Fibroblast of skin of right quadriceps (primary cell): ENCODE measurements at regions not wholly inside any gene's neighbourhood (a gene's known extent, or its start where the extent isn't known, plus 50 kb on each side); places are given as distances from the start of the nearest gene placed in this dataset.
"Not testable (repeated sequence)": the region's sequence is repeated elsewhere in the genome, so short reads cannot be mapped to it uniquely, and the experiment has no call there.

ENCODE experiments used
- DNase-seq: peaks from one replicate; pipeline ENCODE4 v3.0.0-alpha.2; 2013

DNA sequence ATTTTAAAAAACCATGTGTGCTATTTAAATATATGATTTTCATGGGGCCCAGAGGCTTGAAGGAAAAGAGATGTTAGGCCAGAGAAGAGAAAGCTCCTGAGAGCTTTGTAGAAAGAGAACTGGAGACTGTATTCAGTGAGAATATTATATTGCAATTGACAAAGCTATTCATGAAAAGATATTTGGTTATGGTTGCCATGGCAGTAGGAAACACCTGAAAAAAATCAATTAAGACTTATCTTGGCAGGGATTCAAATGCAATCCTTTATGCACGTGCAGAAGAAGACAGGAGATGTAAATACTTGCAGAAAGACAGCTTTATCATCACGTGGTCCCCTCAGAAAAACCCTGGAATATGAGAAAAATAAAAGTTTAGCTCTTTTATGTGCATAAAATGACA lies 636.0 kb upstream of the TBL1XR1 start:
- no peak for DNase-seq

GRCh38 chr3:177835008-177835407 lies 637.7 kb upstream of the TBL1XR1 start:
- peak; percentile 98 for DNase-seq

GRCh38 chr3:177835917-177836316 lies 638.6 kb upstream of the TBL1XR1 start:
- DNase-seq = peak; percentile 91

DNA sequence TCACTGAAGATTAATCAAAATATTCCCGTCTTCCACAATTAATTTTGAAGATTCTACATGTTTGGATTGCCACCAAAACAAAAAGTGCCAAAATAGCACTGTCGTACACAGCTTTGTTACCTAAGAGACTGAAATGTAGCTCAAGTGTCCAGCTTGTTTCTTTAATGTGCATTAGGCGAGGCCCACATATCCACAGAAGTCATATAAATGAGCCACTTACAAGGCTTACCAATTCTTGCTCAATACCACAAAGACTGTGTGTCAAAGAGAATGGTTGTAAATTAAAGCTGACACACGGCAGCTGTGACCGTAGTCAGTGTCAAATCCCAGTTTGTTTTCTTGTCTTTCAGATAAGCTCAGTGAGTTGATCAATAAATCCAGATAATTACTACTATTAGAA lies 639.4 kb upstream of the TBL1XR1 start:
- no peak for DNase-seq

GRCh38 chr3:177837951-177838655 lies 640.8 kb upstream of the TBL1XR1 start:
- no peak for DNase-seq

DNA sequence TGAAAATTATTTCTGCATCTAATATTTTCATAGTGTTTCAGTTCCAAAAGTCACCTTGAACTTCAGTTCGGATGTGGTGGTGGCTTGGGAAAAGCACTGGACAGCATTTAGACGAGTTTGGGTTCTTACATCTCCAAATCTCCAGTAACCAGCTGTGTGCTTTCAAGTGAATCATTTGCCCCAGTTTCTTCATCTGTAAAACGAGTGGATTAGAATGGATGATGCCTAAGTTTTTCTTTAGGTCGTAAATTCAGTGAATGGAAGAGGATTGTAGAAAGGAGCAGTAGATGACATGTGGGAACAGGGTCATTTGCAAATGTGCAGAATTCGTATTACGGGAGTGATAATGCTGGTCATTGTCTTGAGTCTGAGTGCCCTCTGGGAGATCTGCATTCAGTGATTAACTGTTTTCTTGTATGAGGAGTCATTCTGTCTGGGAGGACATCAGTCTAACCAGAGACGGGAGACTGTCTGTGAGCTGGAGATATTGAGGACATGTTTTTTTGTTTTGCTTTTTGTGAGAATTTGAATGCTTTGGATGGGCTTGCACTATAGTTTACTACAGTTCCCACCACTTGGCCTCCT lies 641.6 kb upstream of the TBL1XR1 start:
- DNase-seq = no peak

- DNase-seq = no peak
Observed at GRCh38 chr3:177842302-177842701, 645.0 kb upstream of the TBL1XR1 start.

- DNase-seq = no peak
Observed at GRCh38 chr3:177842743-177843734, 645.8 kb upstream of the TBL1XR1 start.

- DNase-seq = no peak
Observed at GRCh38 chr3:177852001-177852807, 654.9 kb upstream of the TBL1XR1 start.

DNA sequence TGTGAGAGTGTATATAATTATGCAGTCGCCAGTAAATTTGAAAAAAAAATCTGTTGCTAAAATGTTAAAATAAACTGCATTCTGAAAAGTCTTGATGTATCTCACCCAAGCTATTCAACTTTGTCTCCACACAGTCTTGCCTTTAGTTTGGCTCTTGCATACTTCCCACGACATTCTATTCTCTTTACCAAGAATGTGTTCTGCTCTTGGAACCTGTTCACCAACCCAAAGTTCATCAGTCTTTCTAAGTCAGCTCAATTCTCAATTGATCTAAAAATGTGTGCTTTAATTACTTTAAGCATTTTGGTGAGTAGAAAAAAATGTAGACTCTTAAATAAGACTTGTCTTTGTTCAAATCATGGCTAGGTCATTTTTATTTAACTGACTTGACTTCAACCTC lies 657.7 kb upstream of the TBL1XR1 start:
- DNase-seq = no peak

GRCh38 chr3:177860184-177860583 lies 662.9 kb upstream of the TBL1XR1 start:
- no peak for DNase-seq

DNA sequence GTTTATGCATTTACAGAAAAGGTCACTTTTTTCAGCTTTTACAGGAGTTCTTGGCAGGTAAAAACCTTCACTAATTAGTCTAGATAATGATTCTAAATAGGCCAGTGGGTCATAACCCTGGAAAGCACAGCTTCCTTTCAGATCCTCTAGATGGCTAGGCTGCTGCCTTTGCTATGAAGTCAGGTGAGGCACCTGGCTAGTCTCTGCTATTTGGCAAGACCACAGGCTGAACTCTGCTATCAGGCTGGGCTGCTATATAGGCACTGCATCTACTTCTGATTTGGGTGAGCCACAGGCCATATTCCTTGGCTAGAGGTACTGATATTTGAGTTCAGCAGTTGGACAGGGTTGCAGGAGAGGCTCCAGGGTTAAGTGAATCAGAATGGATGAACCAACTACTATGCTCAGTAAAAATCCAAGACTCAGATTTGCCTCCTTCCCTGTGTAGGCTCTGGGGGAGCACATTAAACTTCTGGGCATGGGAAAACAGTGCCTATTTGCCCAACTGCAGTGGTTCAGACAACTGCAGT lies 665.7 kb upstream of the TBL1XR1 start:
- DNase-seq = no peak

DNA sequence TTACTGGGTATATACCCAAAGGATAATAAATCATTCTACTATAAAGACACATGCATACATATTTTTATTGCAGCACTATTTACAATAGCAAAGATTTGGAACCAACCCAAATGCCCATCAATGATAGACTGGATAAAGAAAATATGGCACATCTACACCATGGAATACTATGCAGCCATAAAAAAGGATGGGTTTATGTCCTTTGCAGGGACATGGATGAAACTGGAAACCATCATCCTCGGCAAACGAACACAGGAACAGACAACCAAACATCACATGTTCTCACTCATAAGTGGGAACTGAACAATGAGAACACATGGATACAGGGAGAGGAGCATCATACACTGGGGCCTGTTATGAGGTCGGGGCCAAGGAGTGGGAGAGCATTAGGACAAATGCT lies 665.0 kb upstream of the KCNMB2 start:
- DNase-seq = not testable (repeated sequence)

GRCh38 chr3:177878192-177878591 lies 658.0 kb upstream of the KCNMB2 start:
- DNase-seq = peak; percentile 19

DNA sequence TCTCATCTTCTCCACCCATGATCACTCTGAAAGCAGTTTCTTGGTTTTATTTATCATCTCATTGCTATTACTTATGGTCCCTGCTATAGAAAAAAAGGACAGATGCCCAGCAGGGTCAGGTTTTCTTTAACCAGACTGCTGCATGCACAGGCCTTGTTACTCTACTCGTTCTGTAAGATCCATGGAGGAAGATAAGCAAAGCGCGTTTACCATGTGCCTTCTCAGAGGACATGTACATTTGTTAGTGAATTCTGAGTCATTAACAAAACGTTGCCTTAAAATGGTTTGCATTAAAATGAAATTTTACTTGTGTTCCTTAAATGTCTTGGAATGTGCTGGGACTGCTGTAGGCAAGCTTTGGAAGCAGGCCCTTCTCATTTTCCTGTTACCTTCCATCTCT lies 657.3 kb upstream of the KCNMB2 start:
- DNase-seq = peak; percentile 9

DNA sequence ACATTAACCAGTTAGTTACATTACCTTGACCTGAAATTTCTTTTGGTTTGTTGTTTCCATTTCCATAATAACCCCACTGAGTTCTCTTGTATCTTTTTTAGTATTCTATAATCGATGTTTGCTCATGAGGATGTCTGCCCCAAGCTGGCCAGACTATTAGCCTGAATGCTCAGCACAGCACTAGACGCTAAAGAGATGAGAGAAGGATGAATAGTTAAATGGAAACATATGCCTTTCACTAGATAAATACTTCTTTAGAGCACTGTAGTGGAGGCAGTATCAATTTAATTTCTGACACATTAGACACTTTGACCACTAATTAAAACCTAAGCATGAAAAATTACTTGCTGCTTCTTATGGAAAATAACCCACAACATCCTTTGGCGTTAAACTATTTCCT lies 654.9 kb upstream of the KCNMB2 start:
- DNase-seq = peak; percentile 37

GRCh38 chr3:177882124-177882648 lies 654.0 kb upstream of the KCNMB2 start:
- DNase-seq = no peak

- DNase-seq = no peak
Observed at GRCh38 chr3:177883091-177883490, 653.1 kb upstream of the KCNMB2 start.

- DNase-seq = no peak
Observed at GRCh38 chr3:177883957-177884356, 652.3 kb upstream of the KCNMB2 start.

- DNase-seq = no peak
Observed at GRCh38 chr3:177885063-177885462, 651.2 kb upstream of the KCNMB2 start.

- no peak for DNase-seq
Observed at GRCh38 chr3:177886501-177886900, 649.7 kb upstream of the KCNMB2 start.

DNA sequence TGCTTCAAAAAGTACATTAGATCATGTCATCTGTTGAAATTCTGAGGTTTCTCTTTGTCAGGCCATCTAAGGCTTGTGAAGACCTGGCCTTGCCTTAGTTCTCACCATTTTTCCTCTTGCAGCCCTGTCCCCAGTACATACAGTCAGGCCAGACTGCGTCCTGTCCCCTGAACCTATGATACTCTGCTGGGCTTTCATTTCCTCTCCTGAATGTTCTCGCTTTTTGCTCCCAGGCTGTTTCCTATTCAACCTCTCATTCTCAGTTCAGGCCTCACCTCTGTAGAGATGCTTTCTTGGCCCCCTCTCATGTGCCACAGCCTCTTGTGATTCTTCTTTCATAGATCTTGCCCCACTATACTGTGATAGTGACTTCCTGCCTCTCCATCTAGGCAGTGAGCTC lies 648.8 kb upstream of the KCNMB2 start:
- DNase-seq = no peak
